ENCODE measurements at regions not wholly inside any gene's neighbourhood (a gene's known extent, or its start where the extent isn't known, plus 50 kb on each side); places are given as distances from the start of the nearest gene placed in this dataset.
A peak's percentile ranks its signal among the peaks of the same experiment; 100 is the strongest.

- no peak overlapping the region for H3K27ac Mint-ChIP-seq
- no peaks in the 10 kb centered on the region for H3K36me3 Mint-ChIP-seq
- H3K4me3 Mint-ChIP-seq, result no peak overlapping the region
- peaks cover 26 to 63% of the 10 kb centered on the region in 2 donors for H3K4me1 Mint-ChIP-seq
- ATAC-seq (replicated peaks) (no peak), DNase-seq (no peak)
- H3K27me3 Mint-ChIP-seq, result no peaks in the 10 kb centered on the region
- peaks cover 3% of the 10 kb centered on the region in 2 donors for H3K9me3 Mint-ChIP-seq
Measured at GRCh38 chr6:106740287-106740686, 110.9 kb downstream of the QRSL1 start.

- Mint-ChIP-seq H3K4me1 (peaks cover 27 to 67% of the 10 kb centered on the region in 2 donors), H3K36me3 (no peaks in the 10 kb centered on the region), H3K9me3 (peaks cover 1 to 3% of the 10 kb centered on the region in 2 donors), H3K27me3 (no peaks in the 10 kb centered on the region), H3K4me3 (no peak overlapping the region), H3K27ac (peak overlapping the region; percentile 75)
- peak; percentile 9 for DNase-seq
- peak in 1 of 2 donors; percentile 57 for ATAC-seq (replicated peaks)
Measured at GRCh38 chr6:106739387-106739786, 110.0 kb downstream of the QRSL1 start.

GRCh38 chr6:106736502-106736901, 107.1 kb downstream of the QRSL1 start:
- H3K27ac Mint-ChIP-seq, result no peak overlapping the region
- ATAC-seq (replicated peaks), result no peak
- H3K4me3 Mint-ChIP-seq, result no peak overlapping the region
- H3K36me3 Mint-ChIP-seq, result no peaks in the 10 kb centered on the region
- no peak for DNase-seq
- H3K4me1 Mint-ChIP-seq, result peaks cover 20 to 49% of the 10 kb centered on the region in 2 donors
- peaks cover 0 to 3% of the 10 kb centered on the region in 2 donors for H3K9me3 Mint-ChIP-seq
- H3K27me3 Mint-ChIP-seq, result no peaks in the 10 kb centered on the region

- Mint-ChIP-seq H3K4me3 (no peak overlapping the region), H3K4me1 (peaks cover 22 to 44% of the 10 kb centered on the region in 2 donors), H3K9me3 (peaks cover 0 to 3% of the 10 kb centered on the region in 2 donors), H3K36me3 (no peaks in the 10 kb centered on the region), H3K27me3 (no peaks in the 10 kb centered on the region), H3K27ac (no peak overlapping the region)
- no peak for ATAC-seq (replicated peaks)
- DNase-seq, result no peak
Measured at GRCh38 chr6:106735828-106736227, 106.5 kb downstream of the QRSL1 start.

GRCh38 chr6:106735136-106735633, 105.8 kb downstream of the QRSL1 start:
- Mint-ChIP-seq H3K36me3 (no peaks in the 10 kb centered on the region), H3K27ac (peak overlapping the region; percentile 74), H3K9me3 (peaks cover 0 to 3% of the 10 kb centered on the region in 2 donors), H3K4me3 (no peak overlapping the region), H3K27me3 (no peaks in the 10 kb centered on the region), H3K4me1 (peaks cover 23 to 38% of the 10 kb centered on the region in 2 donors)
- DNase-seq (no peak), ATAC-seq (replicated peaks) (no peak)

GRCh38 chr6:106733386-106733785, 104.0 kb downstream of the QRSL1 start:
- Mint-ChIP-seq H3K9me3 (peaks cover 0 to 3% of the 10 kb centered on the region in 2 donors), H3K4me1 (peaks cover 21 to 23% of the 10 kb centered on the region in 2 donors), H3K27me3 (no peaks in the 10 kb centered on the region), H3K4me3 (no peak overlapping the region), H3K27ac (no peak overlapping the region), H3K36me3 (no peaks in the 10 kb centered on the region)
- ATAC-seq (replicated peaks) (no peak), DNase-seq (no peak)

- ATAC-seq (replicated peaks) (no peak), DNase-seq (no peak)
- no peak overlapping the region for H3K4me3 Mint-ChIP-seq
- peaks cover 23% of the 10 kb centered on the region in 2 donors for H3K4me1 Mint-ChIP-seq
- no peaks in the 10 kb centered on the region for H3K27me3 Mint-ChIP-seq
- H3K27ac Mint-ChIP-seq, result no peak overlapping the region
- no peaks in the 10 kb centered on the region for H3K36me3 Mint-ChIP-seq
- peaks cover 0 to 3% of the 10 kb centered on the region in 2 donors for H3K9me3 Mint-ChIP-seq
Measured at GRCh38 chr6:106732376-106732940, 103.1 kb downstream of the QRSL1 start.

GRCh38 chr6:106731843-106732160, 102.4 kb downstream of the QRSL1 start:
- H3K9me3 Mint-ChIP-seq, result peaks cover 0 to 3% of the 10 kb centered on the region in 2 donors
- no peak overlapping the region for H3K4me3 Mint-ChIP-seq
- no peak for DNase-seq
- H3K27me3 Mint-ChIP-seq, result no peaks in the 10 kb centered on the region
- H3K4me1 Mint-ChIP-seq, result peaks cover 20 to 23% of the 10 kb centered on the region in 2 donors
- no peak overlapping the region for H3K27ac Mint-ChIP-seq
- ATAC-seq (replicated peaks), result no peak
- no peaks in the 10 kb centered on the region for H3K36me3 Mint-ChIP-seq

- H3K27ac Mint-ChIP-seq, result peak overlapping the region; percentile 68
- peaks cover 18 to 19% of the 10 kb centered on the region in 2 donors for H3K4me1 Mint-ChIP-seq
- DNase-seq (no peak), ATAC-seq (replicated peaks) (no peak)
- no peaks in the 10 kb centered on the region for H3K36me3 Mint-ChIP-seq
- H3K4me3 Mint-ChIP-seq, result no peak overlapping the region
- peaks cover 0 to 3% of the 10 kb centered on the region in 2 donors for H3K9me3 Mint-ChIP-seq
- no peaks in the 10 kb centered on the region for H3K27me3 Mint-ChIP-seq
Measured at GRCh38 chr6:106731144-106731842, 101.9 kb downstream of the QRSL1 start.

GRCh38 chr6:106730718-106731117, 101.3 kb downstream of the QRSL1 start:
- Mint-ChIP-seq H3K4me3 (no peak overlapping the region), H3K4me1 (peaks cover 13 to 18% of the 10 kb centered on the region in 2 donors)

GRCh38 chr6:106730264-106730663, 100.9 kb downstream of the QRSL1 start:
- Mint-ChIP-seq H3K4me3 (no peak overlapping the region), H3K27ac (no peak overlapping the region), H3K27me3 (no peaks in the 10 kb centered on the region), H3K36me3 (no peaks in the 10 kb centered on the region), H3K9me3 (no peaks in the 10 kb centered on the region), H3K4me1 (peaks cover 9 to 16% of the 10 kb centered on the region in 2 donors)
- DNase-seq (no peak), ATAC-seq (replicated peaks) (no peak)

More at GRCh38 chr6:106730718-106731117, 101.3 kb downstream of the QRSL1 start:
- Mint-ChIP-seq H3K27me3 (no peaks in the 10 kb centered on the region), H3K36me3 (no peaks in the 10 kb centered on the region), H3K27ac (peak overlapping the region; percentile 68), H3K9me3 (no peaks in the 10 kb centered on the region)
- DNase-seq (no peak), ATAC-seq (replicated peaks) (no peak)

GRCh38 chr6:106729841-106730240, 100.5 kb downstream of the QRSL1 start:
- H3K4me1 Mint-ChIP-seq, result peaks cover 6 to 13% of the 10 kb centered on the region in 2 donors
- ATAC-seq (replicated peaks) (no peak), DNase-seq (no peak)
- H3K36me3 Mint-ChIP-seq, result no peaks in the 10 kb centered on the region
- H3K9me3 Mint-ChIP-seq, result no peaks in the 10 kb centered on the region
- H3K4me3 Mint-ChIP-seq, result no peak overlapping the region
- H3K27ac Mint-ChIP-seq, result no peak overlapping the region
- H3K27me3 Mint-ChIP-seq, result no peaks in the 10 kb centered on the region

GRCh38 chr6:106728296-106728870, 99.0 kb downstream of the QRSL1 start:
- ATAC-seq (replicated peaks), result no peak
- peaks cover 6 to 13% of the 10 kb centered on the region in 2 donors for H3K4me1 Mint-ChIP-seq
- no peak for DNase-seq
- H3K4me3 Mint-ChIP-seq, result no peak overlapping the region
- no peak overlapping the region for H3K27ac Mint-ChIP-seq
- H3K9me3 Mint-ChIP-seq, result no peaks in the 10 kb centered on the region
- H3K27me3 Mint-ChIP-seq, result no peaks in the 10 kb centered on the region
- H3K36me3 Mint-ChIP-seq, result no peaks in the 10 kb centered on the region

GRCh38 chr6:106727480-106728149, 98.2 kb downstream of the QRSL1 start:
- DNase-seq (no peak), ATAC-seq (replicated peaks) (no peak)
- Mint-ChIP-seq H3K4me1 (peaks cover 6 to 13% of the 10 kb centered on the region in 2 donors), H3K9me3 (no peaks in the 10 kb centered on the region), H3K4me3 (no peak overlapping the region), H3K36me3 (no peaks in the 10 kb centered on the region), H3K27ac (no peak overlapping the region), H3K27me3 (no peaks in the 10 kb centered on the region)
